K562 (cell line): ENCODE measurements at regions not wholly inside any gene's neighbourhood (a gene's known extent, or its start where the extent isn't known, plus 50 kb on each side); places are given as distances from the start of the nearest gene placed in this dataset.

Source experiments
- ATAC-seq: fragments of 200-7000 bp; cut with Tn5 transposase; 3 replicates; pipeline ENCODE4 v1.9.1; 2020; ENCODE audit warnings: moderate library complexity
- BruUV-seq: library from RNA; stranded (reverse); fragments of 400-500 nt; replicated peaks from 2 replicates; lab custom pipeline; 2021; lab: Mats Ljungman, UMichigan
- CTCF ChIA-PET: fragments of 300-600 bp; formaldehyde crosslinking; extraction: SDS; loops from one replicate; lab custom pipeline; 2021; ENCODE audit warnings: low intra/inter-chr PET ratio; lab: Yijun Ruan, JAX
- POLR2A ChIA-PET: fragments of 300-600, 350-650 bp; sonication (Branson Sonifier 250); formaldehyde crosslinking; extraction: SDS; loops from one replicate; lab custom pipeline; 2021; ENCODE audit warnings: antibody characterized with exemption, inconsistent platforms; lab: Yijun Ruan, JAX
- DNase-seq, 4 experiments: peaks; one replicate each; pipeline versions ENCODE4 v3.0.0 to v3.0.0-alpha.2; 2011 to 2018; ENCODE audit warnings: low spot score in 3 of 4, mixed read lengths in 3 of 4; ENCODE audit errors: extremely low read depth in 1 of 4
- FAIRE-seq: peaks from 2 replicates; lab custom pipeline; 2011; peaks lifted over from hg19 to GRCh38; lab: Jason Lieb, UNC
- H2AFZ ChIP-seq: 2 replicates; pipeline ENCODE4 v1.6.0; 2011; ENCODE audit warnings: low read depth, low read length, control low read depth, inconsistent platforms
- H3K27ac ChIP-seq: fragments of 200-600 bp; 3 replicates; pipeline ENCODE4 v1.8.0; 2011; ENCODE audit warnings: low read depth, mild to moderate bottlenecking, control low read depth, inconsistent platforms, low read length, moderate library complexity, mixed read lengths; ENCODE audit errors: extremely low read depth
- H3K27me3 ChIP-seq, 2 experiments: fragments of 300-600 bp in 1 of 2; 2 replicates in 1 of 2; 3 replicates in 1 of 2; pipeline versions ENCODE4 v1.6.0 to v1.8.0; 2011; ENCODE audit warnings: inconsistent platforms in 2 of 2, low read length in 2 of 2, mild to moderate bottlenecking in 1 of 2, mixed read lengths in 1 of 2, moderate library complexity in 1 of 2; ENCODE audit not compliant: control insufficient read depth in 2 of 2, insufficient read depth in 2 of 2
- H3K36me3 ChIP-seq: fragments of 300-600 bp; 3 replicates; pipeline ENCODE4 v1.8.0; 2011; ENCODE audit warnings: mild to moderate bottlenecking, low read length, inconsistent platforms; ENCODE audit not compliant: control insufficient read depth, insufficient read depth
- H3K4me1 ChIP-seq, 2 experiments: fragments of 200-600 bp in 1 of 2; replicated peaks in 1 of 2; 2 replicates in 1 of 2; 3 replicates in 1 of 2; pipeline versions ENCODE4 v1.5.1 to v1.8.0; 2011; ENCODE audit warnings: inconsistent platforms in 2 of 2, low read length in 2 of 2, mild to moderate bottlenecking in 1 of 2, mixed read lengths in 1 of 2, moderate library complexity in 1 of 2; ENCODE audit not compliant: control insufficient read depth in 2 of 2, insufficient read depth in 2 of 2
- H3K4me2 ChIP-seq: 2 replicates; pipeline ENCODE4 v1.6.1; 2011; ENCODE audit warnings: low read length, control low read depth, inconsistent platforms, mixed read lengths; ENCODE audit not compliant: insufficient read depth
- H3K4me3 ChIP-seq: fragments of 200-600 bp; sonication (generic), shearing (Covaris generic); 2 replicates; pipeline ENCODE4 v1.5.1; 2016; ENCODE audit warnings: control low read depth, inconsistent platforms
- H3K79me2 ChIP-seq: fragments of 200-600 bp; 3 replicates; pipeline ENCODE4 v1.8.0; 2011; ENCODE audit warnings: low read length, inconsistent platforms; ENCODE audit not compliant: control insufficient read depth, insufficient read depth
- H3K9ac ChIP-seq, 2 experiments: 2 replicates each; pipeline versions ENCODE4 v1.6.0 to v1.6.1; 2011; ENCODE audit warnings: low read depth in 2 of 2, low read length in 2 of 2, control low read depth in 1 of 2, inconsistent platforms in 1 of 2, mild to moderate bottlenecking in 1 of 2, mixed read lengths in 1 of 2; ENCODE audit not compliant: insufficient read depth in 1 of 2
- H3K9me1 ChIP-seq: one replicate; pipeline ENCODE4 v1.6.0; 2011; ENCODE audit warnings: inconsistent platforms, mild to moderate bottlenecking, low read length, moderate library complexity; ENCODE audit not compliant: control insufficient read depth, insufficient read depth
- H3K9me3 ChIP-seq: replicated peaks from 2 replicates; pipeline ENCODE4 v1.5.1; 2011; ENCODE audit warnings: low read depth, low read length, inconsistent platforms; ENCODE audit not compliant: control insufficient read depth, insufficient read depth
- H4K20me1 ChIP-seq: replicated peaks from 2 replicates; pipeline ENCODE4 v1.6.1; 2011; ENCODE audit warnings: low read length, inconsistent platforms, mixed read lengths; ENCODE audit not compliant: control insufficient read depth, insufficient read depth
- YY1 ChIP-seq, 3 experiments: IDR thresholded peaks; 2 replicates each; pipeline ENCODE4 v1.6.1; 2011; ENCODE audit warnings: low read length in 2 of 3, mild to moderate bottlenecking in 2 of 3, moderate library complexity in 2 of 3, borderline replicate concordance in 1 of 3, control low read depth in 1 of 3, low read depth in 1 of 3; ENCODE audit not compliant: insufficient read depth in 3 of 3, insufficient replicate concordance in 2 of 3, control insufficient read depth in 1 of 3, insufficient read length in 1 of 3; ENCODE audit errors: extremely low read depth in 1 of 3
- WGBS: fragments of 100-300 bp; shearing (Covaris generic); methylation state at CpG from one replicate; pipeline ENCODE4 v1.1.6; 2016; ENCODE audit warnings: low coverage, mixed read lengths; ENCODE audit not compliant: insufficient coverage; ENCODE audit errors: missing lambda C conversion rate; 5-methylcytosine and 5-hydroxymethylcytosine counted together
- in situ Hi-C: fragments of 300-500 bp; cut with MboI; formaldehyde crosslinking; loops from 4 replicates; pipeline ENCODE4 v1.15.0; 2018; ENCODE audit warnings: inconsistent platforms, mixed read lengths
- intact Hi-C: fragments of 100-400 bp; cut with micrococcal nuclease; formaldehyde crosslinking; loops from 2 replicates; pipeline ENCODE4 v1.14.2; 2022
- TF ChIP-seq, protein P1 (sequence below): fragments of 250-450 bp; sonication (Bioruptor Pico); IDR thresholded peaks from 2 replicates; pipeline ENCODE4 v1.5.0; 2021

DNA sequence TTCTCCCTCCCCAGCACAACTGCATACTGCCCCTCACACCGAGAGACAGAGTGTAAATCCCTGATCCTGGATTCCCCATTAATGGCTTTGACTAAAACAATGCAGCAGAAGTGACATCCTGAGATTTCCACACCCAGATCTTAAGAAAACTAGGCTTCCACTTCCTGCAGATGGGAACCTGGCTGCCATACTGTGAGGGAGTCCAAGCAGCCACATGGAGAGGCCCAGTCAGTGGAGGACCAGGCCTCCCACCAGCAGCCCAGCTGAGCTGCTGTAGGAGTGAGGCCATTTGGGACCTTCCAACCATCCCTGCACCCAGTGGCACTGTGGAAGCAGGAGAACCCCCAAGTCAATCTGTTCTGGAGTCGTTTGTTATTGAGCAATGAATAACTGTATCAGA, 120.6 kb downstream of the CRYAA start:
- TF ChIP-seq, protein P1, sequence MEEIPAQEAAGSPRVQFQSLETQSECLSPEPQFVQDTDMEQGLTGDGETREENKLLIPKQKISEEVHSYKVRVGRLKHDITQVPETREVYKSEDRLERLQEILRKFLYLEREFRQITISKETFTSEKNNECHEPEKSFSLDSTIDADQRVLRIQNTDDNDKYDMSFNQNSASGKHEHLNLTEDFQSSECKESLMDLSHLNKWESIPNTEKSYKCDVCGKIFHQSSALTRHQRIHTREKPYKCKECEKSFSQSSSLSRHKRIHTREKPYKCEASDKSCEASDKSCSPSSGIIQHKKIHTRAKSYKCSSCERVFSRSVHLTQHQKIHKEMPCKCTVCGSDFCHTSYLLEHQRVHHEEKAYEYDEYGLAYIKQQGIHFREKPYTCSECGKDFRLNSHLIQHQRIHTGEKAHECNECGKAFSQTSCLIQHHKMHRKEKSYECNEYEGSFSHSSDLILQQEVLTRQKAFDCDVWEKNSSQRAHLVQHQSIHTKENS (CRISPR knock-in tag): no peak
- TF ChIP-seq YY1 (IDR thresholded peaks at IDR 0.05; ENCODE audit: borderline replicate concordance in 1 of 3, control insufficient read depth in 1 of 3, extremely low read depth in 1 of 3, insufficient read depth in 3 of 3, insufficient read length in 1 of 3, insufficient replicate concordance in 2 of 3, low read depth in 1 of 3, low read length in 2 of 3): peak in 1 of 3 experiments; percentile 66
- CTCF ChIA-PET: no interaction called here
- Histone ChIP-seq H4K20me1 (no peaks in the 10 kb centered on the region; the same call in 1 of the 2 replicates), H3K4me3 (no peak overlapping the region), H3K9me1 (no peaks in the 10 kb centered on the region), H3K27ac (no peak overlapping the region), H3K4me2 (no peak overlapping the region), H3K9ac (no peak overlapping the region), H3K27me3 (peaks cover 31 to 62% of the 10 kb centered on the region in 2 experiments; a peak in 4 of 5 replicates), H2AFZ (no peak overlapping the region), H3K4me1 (no peaks in the 10 kb centered on the region; a peak in 1 of 5 replicates), H3K36me3 (no peaks in the 10 kb centered on the region), H3K9me3 (no peaks in the 10 kb centered on the region; the same call in 1 of the 2 replicates), H3K79me2 (no peaks in the 10 kb centered on the region)
- in situ Hi-C loops: no loop called here
- DNase-seq (no peak), ATAC-seq (no peak), FAIRE-seq (no peak)
- 0% methylated on average over 2 of the region's 2 CpGs for WGBS
- no TSS peak for BruUV-seq
- intact Hi-C loops: no loop called here
- POLR2A ChIA-PET: interaction anchor here (1.3 kb wide), 1 partner anchor 14 kb away, joined by 3 read pairs; no protein-coding TSS in a partner anchor
